ENCODE measurements at regions not wholly inside any gene's neighbourhood (a gene's known extent, or its start where the extent isn't known, plus 50 kb on each side); places are given as distances from the start of the nearest gene placed in this dataset.

GRCh38 chr5:123865641-123866040, 353.7 kb downstream of the CSNK1G3 start:
- POLR2A ChIA-PET = no interaction called here
- Histone ChIP-seq H3K27me3 (ENCODE audit: control insufficient read depth, insufficient read depth, low read length) (no peaks in the 10 kb centered on the region), H3K4me3 (ENCODE audit: low read depth, low read length) (no peak overlapping the region), H3K36me3 (ENCODE audit: control insufficient read depth, insufficient read depth, low read length) (no peaks in the 10 kb centered on the region)
- CTCF ChIA-PET = no interaction called here
- DNase-seq (ENCODE audit: low read depth) = no peak
- TF ChIP-seq, protein P1, sequence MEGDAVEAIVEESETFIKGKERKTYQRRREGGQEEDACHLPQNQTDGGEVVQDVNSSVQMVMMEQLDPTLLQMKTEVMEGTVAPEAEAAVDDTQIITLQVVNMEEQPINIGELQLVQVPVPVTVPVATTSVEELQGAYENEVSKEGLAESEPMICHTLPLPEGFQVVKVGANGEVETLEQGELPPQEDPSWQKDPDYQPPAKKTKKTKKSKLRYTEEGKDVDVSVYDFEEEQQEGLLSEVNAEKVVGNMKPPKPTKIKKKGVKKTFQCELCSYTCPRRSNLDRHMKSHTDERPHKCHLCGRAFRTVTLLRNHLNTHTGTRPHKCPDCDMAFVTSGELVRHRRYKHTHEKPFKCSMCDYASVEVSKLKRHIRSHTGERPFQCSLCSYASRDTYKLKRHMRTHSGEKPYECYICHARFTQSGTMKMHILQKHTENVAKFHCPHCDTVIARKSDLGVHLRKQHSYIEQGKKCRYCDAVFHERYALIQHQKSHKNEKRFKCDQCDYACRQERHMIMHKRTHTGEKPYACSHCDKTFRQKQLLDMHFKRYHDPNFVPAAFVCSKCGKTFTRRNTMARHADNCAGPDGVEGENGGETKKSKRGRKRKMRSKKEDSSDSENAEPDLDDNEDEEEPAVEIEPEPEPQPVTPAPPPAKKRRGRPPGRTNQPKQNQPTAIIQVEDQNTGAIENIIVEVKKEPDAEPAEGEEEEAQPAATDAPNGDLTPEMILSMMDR (IDR thresholded peaks at IDR 0.05; ENCODE audit: insufficient read depth, low read depth, low read length) = no peak

DNA sequence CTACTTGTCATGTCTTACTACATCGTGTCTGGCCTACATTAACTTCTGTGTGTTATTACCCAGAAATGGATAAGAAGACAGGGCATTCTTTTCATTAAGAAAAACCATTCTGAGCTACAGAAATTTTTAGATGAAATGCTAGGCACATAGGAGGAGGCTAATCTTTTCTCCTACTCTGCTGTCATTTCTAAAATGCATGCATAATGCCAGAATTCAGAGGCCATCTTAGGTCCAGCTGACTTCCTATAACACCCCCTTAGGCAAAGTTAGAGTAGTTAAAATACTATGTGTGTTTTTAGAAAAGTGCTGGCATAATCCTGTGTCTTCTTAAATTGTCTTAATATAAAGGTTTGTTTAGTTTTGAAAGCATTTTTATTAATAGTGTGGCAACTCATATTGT, 352.6 kb downstream of the CSNK1G3 start:
- CTCF ChIA-PET = no interaction called here
- DNase-seq (ENCODE audit: low read depth) = no peak
- POLR2A ChIA-PET = no interaction called here

DNA sequence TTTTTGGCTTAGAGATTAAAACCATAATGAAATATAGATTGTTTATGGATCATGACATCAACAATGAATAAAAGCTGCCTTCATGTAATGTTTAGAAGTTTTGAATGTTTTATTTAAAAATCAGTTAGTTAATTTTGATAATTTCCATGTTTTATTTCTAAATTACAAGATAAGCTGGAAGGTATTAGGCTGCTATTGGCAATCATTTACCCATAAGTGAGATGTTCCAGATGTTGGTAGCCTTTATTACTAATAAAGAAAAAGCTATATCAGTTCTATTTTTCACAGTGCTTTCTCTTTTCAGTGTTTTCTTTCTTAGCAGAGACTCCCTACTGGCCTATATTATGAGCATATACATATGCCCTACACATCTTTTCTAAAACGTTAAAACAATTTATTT, 347.0 kb downstream of the CSNK1G3 start:
- ChIA-PET POLR2A (no interaction called here), CTCF (no interaction called here)
- Histone ChIP-seq H3K36me3 (ENCODE audit: control insufficient read depth, insufficient read depth, low read length) (no peaks in the 10 kb centered on the region), H3K4me3 (ENCODE audit: low read depth, low read length) (no peak overlapping the region), H3K27me3 (ENCODE audit: control insufficient read depth, insufficient read depth, low read length) (peaks cover 1% of the 10 kb centered on the region; the same call in 1 of the 2 replicates)
- DNase-seq (ENCODE audit: low read depth) = no peak
- TF ChIP-seq, protein P1 (IDR thresholded peaks at IDR 0.05; ENCODE audit: insufficient read depth, low read depth, low read length) = no peak

More for the DNA sequence above, 352.6 kb downstream of the CSNK1G3 start:
- Histone ChIP-seq H3K36me3 (ENCODE audit: control insufficient read depth, insufficient read depth, low read length) (no peaks in the 10 kb centered on the region), H3K4me3 (ENCODE audit: low read depth, low read length) (no peak overlapping the region), H3K27me3 (ENCODE audit: control insufficient read depth, insufficient read depth, low read length) (peaks cover under 1% of the 10 kb centered on the region; the same call in 1 of the 2 replicates)
- TF ChIP-seq, protein P1 (IDR thresholded peaks at IDR 0.05; ENCODE audit: insufficient read depth, low read depth, low read length) = no peak

GRCh38 chr5:123856766-123857165, 344.8 kb downstream of the CSNK1G3 start:
- ChIA-PET POLR2A (no interaction called here), CTCF (no interaction called here)
- H3K36me3 ChIP-seq (ENCODE audit: control insufficient read depth, insufficient read depth, low read length) = no peaks in the 10 kb centered on the region
- TF ChIP-seq, protein P1 (IDR thresholded peaks at IDR 0.05; ENCODE audit: insufficient read depth, low read depth, low read length) = no peak
- no peak overlapping the region for H3K4me3 ChIP-seq (ENCODE audit: low read depth, low read length)
- no peak for DNase-seq (ENCODE audit: low read depth)
- H3K27me3 ChIP-seq (ENCODE audit: control insufficient read depth, insufficient read depth, low read length) = peaks cover 1% of the 10 kb centered on the region; the same call in 1 of the 2 replicates

DNA sequence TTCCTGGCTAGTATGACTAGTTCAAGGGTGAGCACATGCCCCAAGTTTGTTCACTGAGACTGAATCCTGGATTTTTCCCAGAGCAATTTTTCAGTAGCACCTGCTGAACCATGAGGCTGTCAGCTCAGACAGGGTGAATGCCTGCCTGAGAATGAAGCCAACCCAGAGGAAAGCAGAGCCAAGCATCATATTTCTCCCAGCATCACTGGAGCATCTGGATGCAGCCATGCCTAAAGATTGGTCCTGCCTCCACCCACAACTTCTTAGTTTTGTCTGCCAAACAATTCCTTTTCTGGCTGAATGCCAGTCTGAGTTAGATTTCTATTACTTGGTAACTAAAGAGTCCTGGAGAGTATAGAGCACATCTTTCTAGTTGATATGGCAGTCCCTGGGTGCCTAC, 343.6 kb downstream of the CSNK1G3 start:
- Histone ChIP-seq H3K36me3 (ENCODE audit: control insufficient read depth, insufficient read depth, low read length) (no peaks in the 10 kb centered on the region), H3K27me3 (ENCODE audit: control insufficient read depth, insufficient read depth, low read length) (peaks cover 1% of the 10 kb centered on the region; the same call in 1 of the 2 replicates), H3K4me3 (ENCODE audit: low read depth, low read length) (no peak overlapping the region)
- TF ChIP-seq, protein P1 (IDR thresholded peaks at IDR 0.05; ENCODE audit: insufficient read depth, low read depth, low read length) = no peak
- ChIA-PET CTCF (no interaction called here), POLR2A (no interaction called here)
- no peak for DNase-seq (ENCODE audit: low read depth)
